ENCODE measurements at regions not wholly inside any gene's neighbourhood (a gene's known extent, or its start where the extent isn't known, plus 50 kb on each side); places are given as distances from the start of the nearest gene placed in this dataset.

DNA sequence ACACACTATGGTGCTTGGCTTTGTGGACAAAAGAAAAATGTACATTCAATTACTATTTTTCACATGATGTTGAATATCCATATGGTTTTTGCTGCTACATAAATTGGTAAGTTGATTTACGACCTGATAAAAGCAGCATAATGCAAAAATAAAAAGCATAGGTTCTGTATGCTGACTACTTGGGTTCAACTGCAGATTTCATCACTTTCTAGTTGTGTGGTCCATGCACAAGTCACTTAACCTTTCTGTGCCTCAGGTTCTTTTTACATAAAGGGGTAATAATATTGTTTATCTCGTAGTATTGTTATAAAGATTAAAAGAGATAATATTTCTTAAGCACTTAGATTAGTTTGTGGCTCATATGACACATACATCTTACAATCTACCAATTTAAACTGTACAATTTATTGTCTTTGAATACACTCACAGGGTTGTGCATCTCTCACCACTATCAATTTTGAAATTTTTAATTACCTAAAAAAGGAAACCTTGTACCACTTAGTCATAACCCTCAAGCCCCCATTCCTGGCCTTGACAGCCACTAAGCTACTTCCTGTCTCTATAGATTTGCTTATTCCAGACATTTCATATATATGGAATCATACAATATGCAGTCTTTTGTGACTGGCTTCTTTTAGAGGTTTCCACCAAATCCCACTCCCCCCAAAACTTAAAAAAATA is 1443.9 kb downstream of the SUCLG1 start:
- Histone ChIP-seq H3K4me3 (ENCODE audit: low read depth, low read length) (no peak overlapping the region), H3K4me1 (ENCODE audit: control insufficient read depth, insufficient read depth, low read length) (no peaks in the 10 kb centered on the region), H3K27ac (ENCODE audit: extremely low read depth, low read depth, low read length) (no peak overlapping the region), H3K9me3 (ENCODE audit: control insufficient read depth, insufficient read depth, low read depth, low read length) (no peaks in the 10 kb centered on the region), H3K36me3 (ENCODE audit: control insufficient read depth in 2 of 2, insufficient read depth in 1 of 2, low read length in 2 of 2) (no peaks in the 10 kb centered on the region)
- TF ChIP-seq ZBTB48 (tag by site-specific recombination; IDR thresholded peaks at IDR 0.05) = no peak
- TF ChIP-seq, protein P1, sequence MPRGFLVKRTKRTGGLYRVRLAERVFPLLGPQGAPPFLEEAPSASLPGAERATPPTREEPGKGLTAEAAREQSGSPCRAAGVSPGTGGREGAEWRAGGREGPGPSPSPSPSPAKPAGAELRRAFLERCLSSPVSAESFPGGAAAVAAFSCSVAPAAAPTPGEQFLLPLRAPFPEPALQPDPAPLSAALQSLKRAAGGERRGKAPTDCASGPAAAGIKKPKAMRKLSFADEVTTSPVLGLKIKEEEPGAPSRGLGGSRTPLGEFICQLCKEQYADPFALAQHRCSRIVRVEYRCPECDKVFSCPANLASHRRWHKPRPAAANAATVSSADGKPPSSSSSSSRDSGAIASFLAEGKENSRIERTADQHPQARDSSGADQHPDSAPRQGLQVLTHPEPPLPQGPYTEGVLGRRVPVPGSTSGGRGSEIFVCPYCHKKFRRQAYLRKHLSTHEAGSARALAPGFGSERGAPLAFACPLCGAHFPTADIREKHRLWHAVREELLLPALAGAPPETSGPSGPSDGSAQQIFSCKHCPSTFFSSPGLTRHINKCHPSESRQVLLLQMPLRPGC (tag by site-specific recombination; IDR thresholded peaks at IDR 0.05) = no peak
- no peak for TF ChIP-seq ZNF404 (tag by site-specific recombination; IDR thresholded peaks at IDR 0.05)
- TF ChIP-seq ZNF184 (tag by site-specific recombination; IDR thresholded peaks at IDR 0.05) = no peak
- no peak for TF ChIP-seq ZNF76 (tag by site-specific recombination; IDR thresholded peaks at IDR 0.05; ENCODE audit: borderline replicate concordance, low read depth)
- TF ChIP-seq, protein P2, sequence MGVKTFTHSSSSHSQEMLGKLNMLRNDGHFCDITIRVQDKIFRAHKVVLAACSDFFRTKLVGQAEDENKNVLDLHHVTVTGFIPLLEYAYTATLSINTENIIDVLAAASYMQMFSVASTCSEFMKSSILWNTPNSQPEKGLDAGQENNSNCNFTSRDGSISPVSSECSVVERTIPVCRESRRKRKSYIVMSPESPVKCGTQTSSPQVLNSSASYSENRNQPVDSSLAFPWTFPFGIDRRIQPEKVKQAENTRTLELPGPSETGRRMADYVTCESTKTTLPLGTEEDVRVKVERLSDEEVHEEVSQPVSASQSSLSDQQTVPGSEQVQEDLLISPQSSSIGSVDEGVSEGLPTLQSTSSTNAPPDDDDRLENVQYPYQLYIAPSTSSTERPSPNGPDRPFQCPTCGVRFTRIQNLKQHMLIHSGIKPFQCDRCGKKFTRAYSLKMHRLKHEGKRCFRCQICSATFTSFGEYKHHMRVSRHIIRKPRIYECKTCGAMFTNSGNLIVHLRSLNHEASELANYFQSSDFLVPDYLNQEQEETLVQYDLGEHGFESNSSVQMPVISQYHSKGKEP (tag by site-specific recombination; IDR thresholded peaks at IDR 0.05) = no peak
- no peak for TF ChIP-seq ZNF416 (tag by site-specific recombination; IDR thresholded peaks at IDR 0.05)
- POLR2A ChIA-PET = no interaction called here
- CTCF ChIA-PET = interaction anchor here (0.9 kb wide), 1 partner anchor 183 kb away, joined by 3 read pairs; no protein-coding TSS in a partner anchor

DNA sequence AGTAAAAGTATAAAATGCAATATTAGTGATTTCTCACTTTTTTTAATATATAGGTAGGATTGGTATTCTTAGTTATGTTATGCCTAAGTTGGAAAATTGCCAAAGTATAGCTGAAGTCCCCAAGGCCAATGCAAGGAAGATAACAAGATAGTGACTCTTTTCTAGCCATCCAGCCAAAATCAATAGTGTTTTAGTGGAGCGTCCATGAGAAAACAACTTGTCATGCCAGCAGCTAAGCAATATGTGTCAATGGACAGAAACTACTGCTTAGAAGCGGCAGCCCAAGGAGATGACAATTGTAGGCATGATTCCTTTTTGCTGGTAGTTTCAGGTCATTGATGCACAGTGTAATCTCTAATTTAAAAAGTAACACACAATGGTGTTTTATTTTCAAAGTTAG is 1444.6 kb downstream of the SUCLG1 start:
- ChIA-PET POLR2A (no interaction called here), CTCF (no interaction called here)
- TF ChIP-seq ZNF843 (tag by site-specific recombination; IDR thresholded peaks at IDR 0.05) (no peak), KLF8 (tag by site-specific recombination; IDR thresholded peaks at IDR 0.05) (no peak), ZNF37A (tag by site-specific recombination; IDR thresholded peaks at IDR 0.05) (no peak)
- Histone ChIP-seq H3K4me1 (ENCODE audit: control insufficient read depth, insufficient read depth, low read length) (no peaks in the 10 kb centered on the region), H3K36me3 (ENCODE audit: control insufficient read depth in 2 of 2, insufficient read depth in 1 of 2, low read length in 2 of 2) (no peaks in the 10 kb centered on the region), H3K27ac (ENCODE audit: extremely low read depth, low read depth, low read length) (no peak overlapping the region), H3K4me3 (ENCODE audit: low read depth, low read length) (no peak overlapping the region), H3K9me3 (ENCODE audit: control insufficient read depth, insufficient read depth, low read depth, low read length) (no peaks in the 10 kb centered on the region)

DNA sequence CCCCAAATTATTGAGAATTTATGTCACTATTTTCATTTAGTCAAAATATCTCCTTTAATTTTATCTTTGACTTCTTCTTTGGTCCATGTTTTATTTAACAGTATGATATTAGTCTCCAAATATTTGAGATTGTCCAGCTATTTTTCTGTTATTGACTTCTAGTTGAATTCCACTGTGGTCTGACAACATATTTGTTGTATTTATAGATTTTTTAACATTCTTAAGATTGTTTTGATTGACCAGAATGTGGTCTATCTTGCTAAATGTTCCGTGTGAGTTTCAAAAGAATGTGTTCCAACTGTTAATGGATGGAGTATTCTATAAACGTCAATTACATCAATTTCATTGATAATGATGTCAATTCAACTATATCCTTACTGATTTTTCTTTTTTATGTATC is 1452.1 kb downstream of the SUCLG1 start:
- CTCF ChIA-PET = no interaction called here
- Histone ChIP-seq H3K36me3 (ENCODE audit: control insufficient read depth in 2 of 2, insufficient read depth in 1 of 2, low read length in 2 of 2) (no peaks in the 10 kb centered on the region), H3K4me1 (ENCODE audit: control insufficient read depth, insufficient read depth, low read length) (no peaks in the 10 kb centered on the region), H3K9me3 (ENCODE audit: control insufficient read depth, insufficient read depth, low read depth, low read length) (no peaks in the 10 kb centered on the region), H3K4me3 (ENCODE audit: low read depth, low read length) (no peak overlapping the region), H3K27ac (ENCODE audit: extremely low read depth, low read depth, low read length) (no peak overlapping the region)
- POLR2A ChIA-PET = no interaction called here
- TF ChIP-seq ZNF677 (tag by site-specific recombination; IDR thresholded peaks at IDR 0.05) (no peak), HOXC10 (CRISPR knock-in tag; IDR thresholded peaks at IDR 0.05) (no peak), ZNF366 (tag by site-specific recombination; conservative IDR thresholded peaks at IDR 0.05) (no peak)

DNA sequence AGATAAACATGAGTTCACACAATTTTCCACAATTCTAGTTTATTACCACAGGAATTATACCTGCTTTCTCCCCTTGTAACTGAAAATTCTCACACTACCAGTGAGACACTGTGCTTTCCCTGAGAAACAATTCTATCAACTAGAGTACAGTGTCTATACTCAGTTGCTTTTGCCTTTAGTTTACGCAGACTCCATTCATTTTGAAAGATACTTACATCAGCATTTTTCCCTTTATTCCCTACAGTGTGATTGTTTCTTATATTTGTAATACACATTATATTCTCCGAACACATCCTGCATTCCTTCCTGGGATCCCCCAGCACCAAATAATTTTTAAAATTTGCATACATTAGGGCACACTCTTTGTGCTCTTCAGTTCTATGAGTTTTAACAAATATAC is 1455.5 kb downstream of the SUCLG1 start:
- CTCF ChIA-PET = no interaction called here
- H3K4me1 ChIP-seq (ENCODE audit: control insufficient read depth, insufficient read depth, low read length) = no peaks in the 10 kb centered on the region
- no peak for TF ChIP-seq KLF9 (tag by site-specific recombination; IDR thresholded peaks at IDR 0.05; ENCODE audit: low read depth)
- TF ChIP-seq ZNF791 (tag by site-specific recombination; IDR thresholded peaks at IDR 0.05) = no peak
- TF ChIP-seq, protein P3, sequence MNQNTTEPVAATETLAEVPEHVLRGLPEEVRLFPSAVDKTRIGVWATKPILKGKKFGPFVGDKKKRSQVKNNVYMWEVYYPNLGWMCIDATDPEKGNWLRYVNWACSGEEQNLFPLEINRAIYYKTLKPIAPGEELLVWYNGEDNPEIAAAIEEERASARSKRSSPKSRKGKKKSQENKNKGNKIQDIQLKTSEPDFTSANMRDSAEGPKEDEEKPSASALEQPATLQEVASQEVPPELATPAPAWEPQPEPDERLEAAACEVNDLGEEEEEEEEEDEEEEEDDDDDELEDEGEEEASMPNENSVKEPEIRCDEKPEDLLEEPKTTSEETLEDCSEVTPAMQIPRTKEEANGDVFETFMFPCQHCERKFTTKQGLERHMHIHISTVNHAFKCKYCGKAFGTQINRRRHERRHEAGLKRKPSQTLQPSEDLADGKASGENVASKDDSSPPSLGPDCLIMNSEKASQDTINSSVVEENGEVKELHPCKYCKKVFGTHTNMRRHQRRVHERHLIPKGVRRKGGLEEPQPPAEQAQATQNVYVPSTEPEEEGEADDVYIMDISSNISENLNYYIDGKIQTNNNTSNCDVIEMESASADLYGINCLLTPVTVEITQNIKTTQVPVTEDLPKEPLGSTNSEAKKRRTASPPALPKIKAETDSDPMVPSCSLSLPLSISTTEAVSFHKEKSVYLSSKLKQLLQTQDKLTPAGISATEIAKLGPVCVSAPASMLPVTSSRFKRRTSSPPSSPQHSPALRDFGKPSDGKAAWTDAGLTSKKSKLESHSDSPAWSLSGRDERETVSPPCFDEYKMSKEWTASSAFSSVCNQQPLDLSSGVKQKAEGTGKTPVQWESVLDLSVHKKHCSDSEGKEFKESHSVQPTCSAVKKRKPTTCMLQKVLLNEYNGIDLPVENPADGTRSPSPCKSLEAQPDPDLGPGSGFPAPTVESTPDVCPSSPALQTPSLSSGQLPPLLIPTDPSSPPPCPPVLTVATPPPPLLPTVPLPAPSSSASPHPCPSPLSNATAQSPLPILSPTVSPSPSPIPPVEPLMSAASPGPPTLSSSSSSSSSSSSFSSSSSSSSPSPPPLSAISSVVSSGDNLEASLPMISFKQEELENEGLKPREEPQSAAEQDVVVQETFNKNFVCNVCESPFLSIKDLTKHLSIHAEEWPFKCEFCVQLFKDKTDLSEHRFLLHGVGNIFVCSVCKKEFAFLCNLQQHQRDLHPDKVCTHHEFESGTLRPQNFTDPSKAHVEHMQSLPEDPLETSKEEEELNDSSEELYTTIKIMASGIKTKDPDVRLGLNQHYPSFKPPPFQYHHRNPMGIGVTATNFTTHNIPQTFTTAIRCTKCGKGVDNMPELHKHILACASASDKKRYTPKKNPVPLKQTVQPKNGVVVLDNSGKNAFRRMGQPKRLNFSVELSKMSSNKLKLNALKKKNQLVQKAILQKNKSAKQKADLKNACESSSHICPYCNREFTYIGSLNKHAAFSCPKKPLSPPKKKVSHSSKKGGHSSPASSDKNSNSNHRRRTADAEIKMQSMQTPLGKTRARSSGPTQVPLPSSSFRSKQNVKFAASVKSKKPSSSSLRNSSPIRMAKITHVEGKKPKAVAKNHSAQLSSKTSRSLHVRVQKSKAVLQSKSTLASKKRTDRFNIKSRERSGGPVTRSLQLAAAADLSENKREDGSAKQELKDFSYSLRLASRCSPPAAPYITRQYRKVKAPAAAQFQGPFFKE (tag by site-specific recombination; IDR thresholded peaks at IDR 0.05; ENCODE audit: borderline replicate concordance) = no peak
- TF ChIP-seq ZNF423 (tag by site-specific recombination; IDR thresholded peaks at IDR 0.05) = no peak
- no peak for TF ChIP-seq ZNF596 (tag by site-specific recombination; IDR thresholded peaks at IDR 0.05)
- no peak for TF ChIP-seq ZNF354C (tag by site-specific recombination; IDR thresholded peaks at IDR 0.05; ENCODE audit: borderline replicate concordance, low read depth)
- no peak for TF ChIP-seq ZNF621 (tag by site-specific recombination; IDR thresholded peaks at IDR 0.05)
- TF ChIP-seq ZNF530 (tag by site-specific recombination; IDR thresholded peaks at IDR 0.05; ENCODE audit: low read depth) = no peak

More for the DNA sequence above, 1455.5 kb downstream of the SUCLG1 start:
- no peak overlapping the region for H3K27ac ChIP-seq (ENCODE audit: extremely low read depth, low read depth, low read length)
- no peaks in the 10 kb centered on the region for H3K9me3 ChIP-seq (ENCODE audit: control insufficient read depth, insufficient read depth, low read depth, low read length)
- H3K36me3 ChIP-seq (ENCODE audit: control insufficient read depth in 2 of 2, insufficient read depth in 1 of 2, low read length in 2 of 2) = no peaks in the 10 kb centered on the region
- H3K4me3 ChIP-seq (ENCODE audit: low read depth, low read length) = no peak overlapping the region
- POLR2A ChIA-PET = no interaction called here

Measured in HEK293 (cell line).